OCI-LY1 (cell line): ENCODE measurements at regions not wholly inside any gene's neighbourhood (a gene's known extent, or its start where the extent isn't known, plus 50 kb on each side); places are given as distances from the start of the nearest gene placed in this dataset.

Experiments used
- H2AFZ ChIP-seq: fragments of 200-600 bp; sonication (generic), shearing (Covaris generic); 2 replicates; pipeline ENCODE4 v1.6.0; 2014; ENCODE audit warnings: antibody characterized with exemption, mild to moderate bottlenecking, low read length
- H3F3A ChIP-seq: fragments of 200-600 bp; sonication (generic), shearing (Covaris generic); 2 replicates; pipeline ENCODE4 v1.6.0; 2014; ENCODE audit warnings: mild to moderate bottlenecking, antibody characterized with exemption, low read length, moderate library complexity; ENCODE audit not compliant: insufficient read depth
- H3K27ac ChIP-seq: fragments of 200-600 bp; sonication (generic); 2 replicates; pipeline ENCODE4 v1.5.1; 2014; ENCODE audit warnings: low read length, mixed run types, mild to moderate bottlenecking, low read depth; ENCODE audit not compliant: poor library complexity, severe bottlenecking
- H3K27me3 ChIP-seq: fragments of 200-600 bp; sonication (generic); 2 replicates; pipeline ENCODE4 v1.6.0; 2014; ENCODE audit warnings: antibody characterized with exemption, mild to moderate bottlenecking, low read length, moderate library complexity; ENCODE audit not compliant: insufficient read depth
- H3K36me3 ChIP-seq: fragments of 200-600 bp; sonication (generic); 2 replicates; pipeline ENCODE4 v1.6.1; 2014; ENCODE audit warnings: mild to moderate bottlenecking, antibody characterized with exemption, low read length, moderate library complexity, mixed read lengths; ENCODE audit not compliant: insufficient read depth
- H3K4me1 ChIP-seq: fragments of 200-600 bp; sonication (generic); 2 replicates; pipeline ENCODE4 v1.5.1; 2014; ENCODE audit warnings: mild to moderate bottlenecking, low read length, moderate library complexity; ENCODE audit not compliant: insufficient read depth, severe bottlenecking
- H3K4me2 ChIP-seq: fragments of 200-600 bp; sonication (generic), shearing (Covaris generic); 2 replicates; pipeline ENCODE4 v1.6.1; 2014; ENCODE audit warnings: low read length
- H3K4me3 ChIP-seq: fragments of 200-600 bp; sonication (generic); 2 replicates; pipeline ENCODE4 v1.5.1; 2014; ENCODE audit warnings: low read length, low read depth, mild to moderate bottlenecking, mixed read lengths; ENCODE audit not compliant: poor library complexity, severe bottlenecking
- H3K79me2 ChIP-seq: fragments of 200-600 bp; shearing (Covaris generic); 2 replicates; pipeline ENCODE4 v1.6.1; 2016; ENCODE audit warnings: mixed run types, low read length, mixed read lengths; ENCODE audit not compliant: insufficient read depth
- H3K9ac ChIP-seq: fragments of 200-600 bp; sonication (generic), shearing (Covaris generic); 2 replicates; pipeline ENCODE4 v1.6.1; 2014; ENCODE audit warnings: mild to moderate bottlenecking, low read length, mixed read lengths
- H3K9me2 ChIP-seq: fragments of 200-600 bp; sonication (generic), shearing (Covaris generic); 2 replicates; pipeline ENCODE4 v1.6.1; 2014; ENCODE audit warnings: low read depth, mild to moderate bottlenecking, low read length, mixed read lengths
- H3K9me3 ChIP-seq: fragments of 200-600 bp; shearing (Covaris generic); 2 replicates; pipeline ENCODE4 v1.6.1; 2014; ENCODE audit warnings: low read length, mixed read lengths
- H4K20me1 ChIP-seq: fragments of 200-600 bp; sonication (generic), shearing (Covaris generic); 2 replicates; pipeline ENCODE4 v1.6.0; 2016; ENCODE audit warnings: mild to moderate bottlenecking, low read length; ENCODE audit not compliant: insufficient read depth
- EZH2 ChIP-seq: fragments of 200-600 bp; sonication (generic), shearing (Covaris generic); IDR thresholded peaks from 2 replicates; pipeline ENCODE4 v1.8.0; 2017; ENCODE audit warnings: borderline replicate concordance, mixed run types, mild to moderate bottlenecking, antibody characterized with exemption, low read length, moderate library complexity, mixed read lengths
- TF ChIP-seq, protein P1 (sequence below): fragments of 200-600 bp; sonication (generic), shearing (Covaris generic); IDR thresholded peaks from 2 replicates; pipeline ENCODE4 v1.5.1; 2017; ENCODE audit warnings: mild to moderate bottlenecking, antibody characterized with exemption, low read length, moderate library complexity, mixed read lengths

GRCh38 chr2:23106242-23106785 is 278.7 kb upstream of the KLHL29 start:
- H3K4me3 ChIP-seq, result no peak overlapping the region
- H2AFZ ChIP-seq, result no peak overlapping the region
- no peaks in the 10 kb centered on the region for H3K9me2 ChIP-seq
- no peaks in the 10 kb centered on the region for H3K27me3 ChIP-seq
- no peaks in the 10 kb centered on the region for H3K9me3 ChIP-seq
- no peaks in the 10 kb centered on the region for H3K36me3 ChIP-seq
- H3K27ac ChIP-seq, result no peak overlapping the region
- TF ChIP-seq EZH2, result no peak
- TF ChIP-seq, protein P1, sequence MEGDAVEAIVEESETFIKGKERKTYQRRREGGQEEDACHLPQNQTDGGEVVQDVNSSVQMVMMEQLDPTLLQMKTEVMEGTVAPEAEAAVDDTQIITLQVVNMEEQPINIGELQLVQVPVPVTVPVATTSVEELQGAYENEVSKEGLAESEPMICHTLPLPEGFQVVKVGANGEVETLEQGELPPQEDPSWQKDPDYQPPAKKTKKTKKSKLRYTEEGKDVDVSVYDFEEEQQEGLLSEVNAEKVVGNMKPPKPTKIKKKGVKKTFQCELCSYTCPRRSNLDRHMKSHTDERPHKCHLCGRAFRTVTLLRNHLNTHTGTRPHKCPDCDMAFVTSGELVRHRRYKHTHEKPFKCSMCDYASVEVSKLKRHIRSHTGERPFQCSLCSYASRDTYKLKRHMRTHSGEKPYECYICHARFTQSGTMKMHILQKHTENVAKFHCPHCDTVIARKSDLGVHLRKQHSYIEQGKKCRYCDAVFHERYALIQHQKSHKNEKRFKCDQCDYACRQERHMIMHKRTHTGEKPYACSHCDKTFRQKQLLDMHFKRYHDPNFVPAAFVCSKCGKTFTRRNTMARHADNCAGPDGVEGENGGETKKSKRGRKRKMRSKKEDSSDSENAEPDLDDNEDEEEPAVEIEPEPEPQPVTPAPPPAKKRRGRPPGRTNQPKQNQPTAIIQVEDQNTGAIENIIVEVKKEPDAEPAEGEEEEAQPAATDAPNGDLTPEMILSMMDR, result no peak
- no peak overlapping the region for H3K9ac ChIP-seq
- no peaks in the 10 kb centered on the region for H4K20me1 ChIP-seq
- no peaks in the 10 kb centered on the region for H3K79me2 ChIP-seq
- H3K4me2 ChIP-seq, result no peak overlapping the region
- H3K4me1 ChIP-seq, result no peaks in the 10 kb centered on the region
- H3F3A ChIP-seq, result no peaks in the 10 kb centered on the region

GRCh38 chr2:23107327-23107941 is 277.5 kb upstream of the KLHL29 start:
- Histone ChIP-seq H3K27ac (no peak overlapping the region), H2AFZ (no peak overlapping the region), H3K9me2 (no peaks in the 10 kb centered on the region), H4K20me1 (no peaks in the 10 kb centered on the region), H3K9me3 (no peaks in the 10 kb centered on the region), H3K4me2 (no peak overlapping the region), H3K27me3 (no peaks in the 10 kb centered on the region), H3K79me2 (no peaks in the 10 kb centered on the region), H3K9ac (no peak overlapping the region), H3F3A (no peaks in the 10 kb centered on the region), H3K4me3 (no peak overlapping the region), H3K4me1 (no peaks in the 10 kb centered on the region), H3K36me3 (no peaks in the 10 kb centered on the region)
- no peak for TF ChIP-seq EZH2
- TF ChIP-seq, protein P1, result no peak

DNA sequence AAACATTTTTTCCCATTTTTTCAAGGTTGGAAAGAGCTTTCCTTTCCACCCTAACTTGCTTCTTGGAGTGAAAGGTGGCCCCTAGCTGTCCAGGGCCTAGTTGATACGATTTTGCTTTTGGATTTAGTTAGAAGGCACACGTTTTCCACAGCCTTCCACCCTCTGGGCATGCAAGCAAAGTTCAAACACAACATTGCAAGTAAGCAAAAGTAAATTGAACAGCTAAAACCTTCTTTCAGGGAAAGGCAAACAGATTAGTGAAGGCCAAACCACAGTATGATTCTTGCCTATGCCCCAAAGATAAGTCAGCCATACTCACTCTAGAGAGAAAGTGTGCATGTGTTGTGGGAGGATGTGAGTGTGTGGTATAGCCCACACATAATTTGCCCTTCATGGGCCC is 273.7 kb upstream of the KLHL29 start:
- Histone ChIP-seq H3K79me2 (no peaks in the 10 kb centered on the region), H2AFZ (no peak overlapping the region), H3K27me3 (no peaks in the 10 kb centered on the region), H3K4me2 (no peak overlapping the region), H4K20me1 (no peaks in the 10 kb centered on the region), H3K9ac (no peak overlapping the region), H3K9me3 (no peaks in the 10 kb centered on the region), H3K4me3 (no peak overlapping the region), H3K9me2 (no peaks in the 10 kb centered on the region), H3K36me3 (no peaks in the 10 kb centered on the region), H3F3A (no peaks in the 10 kb centered on the region), H3K4me1 (no peaks in the 10 kb centered on the region), H3K27ac (no peak overlapping the region)
- TF ChIP-seq, protein P1, result no peak
- TF ChIP-seq EZH2, result no peak
